ENCODE measurements at regions not wholly inside any gene's neighbourhood (a gene's known extent, or its start where the extent isn't known, plus 50 kb on each side); places are given as distances from the start of the nearest gene placed in this dataset.

- TF ChIP-seq HOXB13 (CRISPR knock-in tag; IDR thresholded peaks at IDR 0.05; ENCODE audit: low read depth), result no peak
- TF ChIP-seq RARB (CRISPR knock-in tag; IDR thresholded peaks at IDR 0.05), result no peak
- TF ChIP-seq, protein P1, sequence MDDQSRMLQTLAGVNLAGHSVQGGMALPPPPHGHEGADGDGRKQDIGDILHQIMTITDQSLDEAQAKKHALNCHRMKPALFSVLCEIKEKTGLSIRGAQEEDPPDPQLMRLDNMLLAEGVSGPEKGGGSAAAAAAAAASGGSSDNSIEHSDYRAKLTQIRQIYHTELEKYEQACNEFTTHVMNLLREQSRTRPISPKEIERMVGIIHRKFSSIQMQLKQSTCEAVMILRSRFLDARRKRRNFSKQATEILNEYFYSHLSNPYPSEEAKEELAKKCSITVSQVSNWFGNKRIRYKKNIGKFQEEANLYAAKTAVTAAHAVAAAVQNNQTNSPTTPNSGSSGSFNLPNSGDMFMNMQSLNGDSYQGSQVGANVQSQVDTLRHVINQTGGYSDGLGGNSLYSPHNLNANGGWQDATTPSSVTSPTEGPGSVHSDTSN (IDR thresholded peaks at IDR 0.05), result no peak
These were observed 58.9 kb upstream of the SERINC1 start (continued) for GRCh38 chr6:122530440-122531046.

- CTCF ChIA-PET, result no interaction called here
- Histone ChIP-seq H3K4me3 (no peak overlapping the region), H3K4me2 (no peak overlapping the region), H3K4me1 (no peaks in the 10 kb centered on the region), H3K27ac (no peak overlapping the region), H3K9me3 (no peaks in the 10 kb centered on the region)
- no peak for FAIRE-seq
- 16% methylated on average over 3 of the region's 3 CpGs for WGBS (ENCODE audit: missing lambda C conversion rate)
- no peak for ATAC-seq
- DNase-seq (ENCODE audit: low read depth in 1 of 2, low spot score in 1 of 2), result no peak
- TF ChIP-seq PHF8 (IDR thresholded peaks at IDR 0.05; ENCODE audit: borderline replicate concordance, low read depth) (no peak), MAFK (IDR thresholded peaks at IDR 0.05; ENCODE audit: partially characterized antibody) (no peak), RCOR1 (IDR thresholded peaks at IDR 0.05; ENCODE audit: low read depth, low read length) (no peak), CHD4 (IDR thresholded peaks at IDR 0.05; ENCODE audit: borderline replicate concordance) (no peak), CHD2 (IDR thresholded peaks at IDR 0.05; ENCODE audit: low read length, partially characterized antibody) (no peak), SREBF2 (IDR thresholded peaks at IDR 0.05) (no peak), HMGXB4 (CRISPR knock-in tag; IDR thresholded peaks at IDR 0.05; ENCODE audit: borderline replicate concordance) (no peak), POLR2A (IDR thresholded peaks at IDR 0.05; ENCODE audit: low read length) (no peak), ZFP36 (IDR thresholded peaks at IDR 0.05; ENCODE audit: borderline replicate concordance, partially characterized antibody) (no peak), NFE2L2 (conservative IDR thresholded peaks at IDR 0.05; ENCODE audit: low read length) (no peak), JUNB (IDR thresholded peaks at IDR 0.05) (no peak), EHF (CRISPR knock-in tag; IDR thresholded peaks at IDR 0.05) (no peak), CBX8 (IDR thresholded peaks at IDR 0.05) (no peak), CEBPB (IDR thresholded peaks at IDR 0.05) (no peak)
- POLR2A ChIA-PET, result no interaction called here
These were observed 61.9 kb upstream of the PKIB start for GRCh38 chr6:122548281-122548680.

DNA sequence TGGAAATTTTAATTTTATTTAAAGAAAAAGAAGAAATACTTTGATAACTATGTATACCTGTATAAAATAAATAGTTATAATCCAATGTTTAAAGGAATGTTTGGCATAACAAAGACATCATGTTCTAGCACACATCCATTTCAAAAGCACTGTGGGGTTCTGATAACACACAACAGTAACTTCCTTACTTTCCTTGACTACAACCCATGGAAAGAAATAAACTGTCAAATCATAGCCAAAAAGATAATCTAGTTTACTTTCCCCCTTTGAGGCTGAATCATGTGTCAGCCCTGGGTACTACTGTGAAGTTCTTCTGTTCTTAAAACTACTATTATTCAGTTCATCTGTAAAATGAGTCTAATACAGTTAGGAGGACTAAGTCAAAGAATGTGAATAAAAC, 61.4 kb upstream of the PKIB start:
- TF ChIP-seq SMC3 (IDR thresholded peaks at IDR 0.05) (no peak), GATA3 (IDR thresholded peaks at IDR 0.05; ENCODE audit: borderline replicate concordance) (no peak), HOXA7 (CRISPR knock-in tag; IDR thresholded peaks at IDR 0.05) (no peak), HEYL (CRISPR knock-in tag; IDR thresholded peaks at IDR 0.05) (no peak), CTCF (IDR thresholded peaks at IDR 0.05) (no peak), ZC3H11A (IDR thresholded peaks at IDR 0.05) (no peak)
- DNase-seq (ENCODE audit: low read depth in 1 of 2, low spot score in 1 of 2) (no peak), ATAC-seq (no peak), FAIRE-seq (no peak)
- Histone ChIP-seq H3K27ac (no peak overlapping the region), H3K4me2 (no peak overlapping the region), H3K4me3 (no peak overlapping the region), H3K9me3 (no peaks in the 10 kb centered on the region), H3K4me1 (no peaks in the 10 kb centered on the region)
- POLR2A ChIA-PET, result no interaction called here
- CTCF ChIA-PET, result no interaction called here

Data from A549 (cell line).